ENCODE measurements at regions not wholly inside any gene's neighbourhood (a gene's known extent, or its start where the extent isn't known, plus 50 kb on each side); places are given as distances from the start of the nearest gene placed in this dataset.

GRCh38 chr14:22463763-22464173 lies 125.3 kb downstream of the DAD1 start:
- peaks cover 68% of the 10 kb centered on the region for H3K27me3 ChIP-seq (ENCODE audit: insufficient read depth, low read length)
- BruUV-seq (replicated peaks) = no TSS peak
- no peak overlapping the region for H3K4me2 ChIP-seq (ENCODE audit: low read length)
- no peak overlapping the region for H3K27ac ChIP-seq (ENCODE audit: low read depth, low read length)
- no peaks in the 10 kb centered on the region for H4K20me1 ChIP-seq (ENCODE audit: insufficient read depth)
- intact Hi-C loops (cut with micrococcal nuclease) = no loop called here
- ChIA-PET RAD21 (ENCODE audit: low non-redundant PET in 1 of 2, low total read pairs in 2 of 2, uncharacterized antibody in 2 of 2, unreplicated experiment in 2 of 2) (no interaction called here), CTCF (interaction anchor here (1.0 kb wide), 1 partner anchor 8 kb away, joined by 3 read pairs; no protein-coding TSS in a partner anchor), POLR2A (no interaction called here)
- H3K4me3 ChIP-seq (replicated peaks in 1 of 2; ENCODE audit: low read depth in 1 of 2, low read length in 2 of 2) = no peak overlapping the region
- H3K9ac ChIP-seq (ENCODE audit: low read length) = no peak overlapping the region
- no peak overlapping the region for H2AFZ ChIP-seq (ENCODE audit: low read depth, low read length, poor library complexity, severe bottlenecking)
- no peaks in the 10 kb centered on the region for H3K79me2 ChIP-seq (ENCODE audit: insufficient read depth, low read length)
- no peak for TF ChIP-seq FOSL1 (IDR thresholded peaks at IDR 0.05; ENCODE audit: low read depth)
- TF ChIP-seq, protein P1, sequence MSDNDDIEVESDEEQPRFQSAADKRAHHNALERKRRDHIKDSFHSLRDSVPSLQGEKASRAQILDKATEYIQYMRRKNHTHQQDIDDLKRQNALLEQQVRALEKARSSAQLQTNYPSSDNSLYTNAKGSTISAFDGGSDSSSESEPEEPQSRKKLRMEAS (IDR thresholded peaks at IDR 0.05) = no peak
- TF ChIP-seq CBX3 (IDR thresholded peaks at IDR 0.05; ENCODE audit: low read depth) = no peak
- no peak for TF ChIP-seq SP1 (IDR thresholded peaks at IDR 0.05; ENCODE audit: low read depth)
- no peak for TF ChIP-seq EGR1 (IDR thresholded peaks at IDR 0.05; ENCODE audit: low read depth)
- TF ChIP-seq, protein P2, sequence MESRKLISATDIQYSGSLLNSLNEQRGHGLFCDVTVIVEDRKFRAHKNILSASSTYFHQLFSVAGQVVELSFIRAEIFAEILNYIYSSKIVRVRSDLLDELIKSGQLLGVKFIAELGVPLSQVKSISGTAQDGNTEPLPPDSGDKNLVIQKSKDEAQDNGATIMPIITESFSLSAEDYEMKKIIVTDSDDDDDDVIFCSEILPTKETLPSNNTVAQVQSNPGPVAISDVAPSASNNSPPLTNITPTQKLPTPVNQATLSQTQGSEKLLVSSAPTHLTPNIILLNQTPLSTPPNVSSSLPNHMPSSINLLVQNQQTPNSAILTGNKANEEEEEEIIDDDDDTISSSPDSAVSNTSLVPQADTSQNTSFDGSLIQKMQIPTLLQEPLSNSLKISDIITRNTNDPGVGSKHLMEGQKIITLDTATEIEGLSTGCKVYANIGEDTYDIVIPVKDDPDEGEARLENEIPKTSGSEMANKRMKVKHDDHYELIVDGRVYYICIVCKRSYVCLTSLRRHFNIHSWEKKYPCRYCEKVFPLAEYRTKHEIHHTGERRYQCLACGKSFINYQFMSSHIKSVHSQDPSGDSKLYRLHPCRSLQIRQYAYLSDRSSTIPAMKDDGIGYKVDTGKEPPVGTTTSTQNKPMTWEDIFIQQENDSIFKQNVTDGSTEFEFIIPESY (IDR thresholded peaks at IDR 0.05; ENCODE audit: extremely low read depth, insufficient replicate concordance, low read length) = no peak
- no peak for TF ChIP-seq ATF3 (IDR thresholded peaks at IDR 0.05)
- TF ChIP-seq CEBPB (IDR thresholded peaks at IDR 0.05; ENCODE audit: low read depth) = no peak
- no peak for TF ChIP-seq EZH2phosphoT487 (IDR thresholded peaks at IDR 0.05; ENCODE audit: borderline replicate concordance)
- no peak for TF ChIP-seq POLR2A (IDR thresholded peaks at IDR 0.05; ENCODE audit: borderline replicate concordance, extremely low read depth, insufficient read depth, insufficient read length)
- TF ChIP-seq JUND (IDR thresholded peaks at IDR 0.05) = no peak
- no peak for TF ChIP-seq RAD21 (IDR thresholded peaks at IDR 0.05; ENCODE audit: low read depth)
- no peak for TF ChIP-seq ZNF274 (IDR thresholded peaks at IDR 0.05; ENCODE audit: low read depth, low read length)
- TF ChIP-seq EZH2 (IDR thresholded peaks at IDR 0.05) = no peak
- H3K4me1 ChIP-seq (ENCODE audit: control insufficient read depth in 1 of 2, insufficient read depth in 2 of 2, low read length in 2 of 2) = no peaks in the 10 kb centered on the region
- no peak for ATAC-seq
- H3K9me2 ChIP-seq (ENCODE audit: insufficient read depth) = no peaks in the 10 kb centered on the region
- H3K36me3 ChIP-seq (ENCODE audit: control insufficient read depth in 1 of 2, insufficient read depth in 2 of 2, low read length in 2 of 2) = no peaks in the 10 kb centered on the region
- H3K9me3 ChIP-seq (ENCODE audit: control insufficient read depth in 1 of 2, insufficient read depth in 1 of 2, low read depth in 1 of 2, low read length in 2 of 2) = no peaks in the 10 kb centered on the region
- no peak for DNase-seq (ENCODE audit: low read depth, low spot score)
